GM21423 (cell line): ENCODE measurements at regions not wholly inside any gene's neighbourhood (a gene's known extent, or its start where the extent isn't known, plus 50 kb on each side); places are given as distances from the start of the nearest gene placed in this dataset.

Experiments
- ATAC-seq: cut with Tn5 transposase; IDR thresholded peaks from one replicate; pipeline ENCODE4 v1.9.1; 2021; ENCODE audit warnings: mild to moderate bottlenecking, moderate library complexity; ENCODE audit not compliant: unreplicated experiment

DNA sequence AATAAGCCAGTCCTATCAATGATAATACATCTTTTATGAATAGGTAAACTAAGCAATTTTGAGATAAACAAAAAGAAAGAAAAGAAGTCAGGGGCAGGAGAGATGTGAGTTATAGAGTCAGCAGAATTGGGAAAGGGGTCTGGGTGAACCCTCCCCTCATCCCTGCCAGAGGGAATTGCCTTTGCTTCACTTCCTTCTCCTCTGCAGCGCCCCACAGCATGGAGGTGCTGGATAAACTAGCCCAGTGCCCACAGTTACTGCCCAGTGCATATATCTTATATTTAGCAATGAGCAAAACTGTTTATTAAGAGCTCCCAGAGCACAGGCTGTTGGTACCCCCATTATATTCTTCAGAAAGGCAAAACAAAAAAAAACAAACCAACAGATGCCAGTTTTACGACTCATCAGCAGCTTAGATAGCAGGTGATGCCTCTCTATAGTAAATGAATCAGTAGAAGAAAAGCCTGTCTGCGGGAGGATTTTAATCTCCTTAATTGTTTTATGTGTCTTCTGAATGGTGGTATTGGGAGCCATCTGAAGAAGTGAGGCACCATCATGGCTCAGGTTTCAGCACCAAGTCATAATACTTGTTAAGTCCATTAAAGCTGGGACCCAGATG, 419.2 kb downstream of the EPM2A start:
- no peak for ATAC-seq

DNA sequence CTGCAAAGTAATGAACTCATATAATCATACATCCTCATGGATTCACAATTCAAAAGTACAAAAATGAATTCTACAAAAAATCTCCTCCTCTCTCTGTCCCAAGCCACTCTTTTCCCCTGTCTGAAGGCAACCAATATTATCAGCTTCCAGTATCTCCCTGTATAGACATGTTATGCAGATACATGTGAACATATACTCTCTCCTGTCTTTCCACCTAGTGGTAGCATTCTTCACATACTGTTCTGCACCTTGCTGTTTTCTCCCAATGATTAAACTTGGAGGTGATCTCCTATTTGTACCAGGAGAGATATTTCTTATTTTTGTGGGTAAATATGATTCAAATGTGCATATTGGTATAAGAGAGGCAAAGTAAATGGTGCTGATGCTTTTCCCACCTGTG, 416.4 kb downstream of the EPM2A start:
- ATAC-seq, result no peak

DNA sequence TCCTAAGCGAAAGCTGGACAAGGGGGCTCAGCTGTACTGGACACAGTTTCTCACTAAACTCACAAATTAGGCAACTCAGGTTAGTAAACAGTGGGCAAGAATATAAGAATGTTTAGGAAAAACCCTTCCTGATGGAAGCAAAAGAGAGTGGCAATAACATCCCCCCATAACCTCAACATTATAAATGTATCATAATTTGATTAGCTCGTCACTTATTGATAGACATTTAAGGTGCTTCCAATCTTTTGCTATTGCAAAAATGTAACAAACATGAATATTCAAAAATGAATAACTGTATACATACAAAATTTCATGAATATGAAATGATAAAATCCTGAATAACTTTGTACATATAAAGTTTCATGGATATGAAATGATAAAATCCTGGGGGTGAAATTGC, 415.7 kb downstream of the EPM2A start:
- no peak for ATAC-seq

DNA sequence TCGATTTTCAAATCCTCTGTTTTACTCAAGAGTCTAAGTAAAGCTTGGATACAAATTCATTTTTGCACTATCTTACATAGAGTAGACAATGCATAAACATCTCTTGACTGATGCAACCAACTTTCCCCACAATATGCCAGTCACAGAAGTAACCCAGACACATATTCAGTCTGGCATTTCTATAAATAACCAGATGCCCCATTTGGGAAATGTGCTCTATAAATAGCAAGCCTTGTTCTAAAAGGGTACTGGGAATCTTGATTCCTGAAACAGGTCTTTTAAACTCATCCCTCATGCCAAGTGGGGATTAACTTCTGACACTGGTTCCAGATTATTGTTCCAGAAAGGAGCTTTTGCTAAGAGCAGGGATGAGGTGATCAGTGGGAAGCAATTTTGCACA, 411.7 kb downstream of the EPM2A start:
- ATAC-seq, result no peak

DNA sequence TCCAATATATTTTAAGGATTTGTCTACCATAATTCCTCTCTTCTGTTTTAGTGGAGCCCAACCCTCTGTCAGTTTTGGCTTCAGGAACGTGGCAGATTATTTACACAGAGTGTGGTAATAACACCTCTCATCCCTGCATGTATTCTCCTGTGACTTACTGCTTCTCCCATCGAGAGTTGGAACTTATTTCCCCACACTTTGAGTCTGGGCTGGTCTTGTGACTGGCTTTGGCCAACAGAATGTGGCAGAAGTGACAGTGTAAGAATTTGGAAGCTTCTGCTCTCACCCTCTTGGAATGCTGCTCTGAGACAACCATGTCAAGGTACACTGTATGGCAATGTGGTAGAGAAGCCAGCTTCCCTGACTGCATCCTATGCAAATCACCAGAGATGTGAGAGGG, 407.7 kb downstream of the EPM2A start:
- ATAC-seq, result no peak

DNA sequence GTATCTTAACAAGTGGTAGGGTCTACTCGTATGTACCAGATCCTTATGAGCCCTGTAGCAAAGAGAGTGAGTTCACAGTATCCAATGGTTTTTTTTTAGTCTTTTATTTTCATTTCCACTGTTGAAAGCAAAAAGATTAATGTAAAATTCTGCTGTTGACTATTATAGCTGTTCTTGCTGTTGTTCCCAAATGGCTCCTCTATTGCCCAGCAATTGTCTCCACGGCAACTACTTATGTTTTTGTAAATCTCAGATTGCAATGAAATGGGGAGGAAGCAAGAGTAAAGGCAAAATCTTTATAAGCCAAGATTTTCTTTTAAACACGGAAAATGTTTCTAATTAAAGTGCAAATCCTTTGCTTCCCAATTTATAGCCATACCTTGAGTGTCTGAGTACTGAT, 406.1 kb downstream of the EPM2A start:
- ATAC-seq, result no peak

DNA sequence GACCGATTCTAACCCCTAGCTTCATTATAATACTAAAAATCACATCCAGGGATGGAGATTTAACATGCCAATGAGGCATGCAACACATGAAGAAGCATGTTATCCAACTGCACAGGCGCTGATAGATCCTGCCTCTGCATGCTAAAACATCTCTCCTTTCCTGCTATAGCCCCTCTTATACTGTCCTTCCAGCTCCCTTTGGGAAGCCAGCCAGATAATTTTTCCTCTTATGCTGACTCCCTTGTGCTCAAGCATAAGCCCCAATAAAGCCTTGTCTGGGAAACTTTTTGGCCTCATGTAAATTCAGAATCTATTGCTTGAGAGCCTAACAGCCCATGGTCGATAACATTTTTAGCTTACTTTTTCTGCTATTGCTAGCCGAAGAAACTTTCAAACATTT, 404.3 kb downstream of the EPM2A start:
- no peak for ATAC-seq

DNA sequence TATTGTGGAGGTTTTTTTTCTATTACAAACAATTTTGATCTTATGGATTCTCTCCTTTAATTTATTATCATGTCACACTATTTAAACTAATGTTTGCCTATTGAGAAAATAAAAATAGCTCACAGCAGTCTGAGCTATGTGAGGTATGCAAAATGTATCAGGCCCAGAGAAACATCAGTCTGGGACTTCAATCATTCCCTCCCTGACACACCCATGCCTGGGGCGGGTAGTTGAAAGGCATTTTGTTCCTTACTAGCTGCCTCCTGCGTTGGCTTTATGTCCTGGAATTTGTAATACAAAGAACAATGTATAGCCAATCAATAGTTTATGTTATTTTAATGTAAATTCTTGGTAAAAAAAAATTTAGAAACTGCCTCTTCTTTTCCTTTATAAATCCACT, 403.3 kb downstream of the EPM2A start:
- no peak for ATAC-seq

DNA sequence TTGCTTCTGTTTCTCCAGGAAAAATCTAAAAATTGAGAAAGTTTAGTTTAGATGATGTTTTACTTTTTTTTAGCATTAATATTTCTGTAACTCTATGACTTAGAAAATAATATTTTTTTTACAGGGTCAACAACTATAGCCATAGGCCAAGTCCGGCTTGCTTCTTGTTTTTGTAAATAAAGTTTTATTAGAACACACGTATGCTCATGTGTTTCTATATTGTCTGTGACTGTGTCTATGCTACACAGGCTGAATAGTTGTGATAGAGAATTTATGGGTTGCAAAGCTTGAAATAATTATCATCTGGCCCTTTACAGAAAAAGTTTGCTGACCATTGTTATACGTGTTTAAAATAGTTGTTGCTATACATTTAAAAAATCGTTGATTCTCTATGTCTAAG, 399.2 kb downstream of the EPM2A start:
- ATAC-seq, result no peak

DNA sequence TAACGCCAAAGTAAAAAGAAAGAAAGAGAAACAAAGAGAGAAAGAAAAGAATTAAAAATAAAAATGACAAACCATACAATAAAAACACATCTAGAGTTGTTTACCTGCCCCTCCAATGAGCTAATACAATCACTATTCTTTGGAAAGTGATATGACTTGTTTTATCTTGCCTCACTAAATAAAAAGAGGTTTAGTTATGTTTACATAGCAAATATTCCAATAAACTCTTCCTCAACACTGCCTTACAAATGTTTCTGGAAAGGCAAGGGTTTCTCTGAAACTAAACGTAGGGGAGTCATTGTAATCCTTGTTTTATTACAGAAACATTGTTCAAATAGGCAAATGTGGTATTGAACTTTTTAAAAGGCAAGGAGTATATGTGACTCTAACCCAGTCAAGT, 396.2 kb downstream of the EPM2A start:
- ATAC-seq, result no peak

DNA sequence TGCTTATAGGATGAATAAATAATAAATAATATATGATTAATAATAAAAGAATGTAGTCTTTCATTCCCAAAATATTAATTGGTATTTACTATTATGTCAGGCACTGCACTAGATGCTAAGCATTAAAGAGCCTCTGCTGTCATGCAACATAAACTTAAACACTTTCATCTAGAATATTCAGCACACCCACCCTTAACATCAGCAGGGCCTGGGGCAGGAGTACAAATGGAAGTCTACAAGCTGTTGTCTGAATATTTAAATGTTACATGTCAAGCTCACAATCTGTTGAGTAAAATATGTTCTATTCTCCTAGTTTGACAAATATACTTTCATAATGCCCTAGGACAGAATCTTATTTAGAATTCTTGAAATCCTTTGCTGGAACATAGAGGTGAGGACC, 395.1 kb downstream of the EPM2A start:
- no peak for ATAC-seq

DNA sequence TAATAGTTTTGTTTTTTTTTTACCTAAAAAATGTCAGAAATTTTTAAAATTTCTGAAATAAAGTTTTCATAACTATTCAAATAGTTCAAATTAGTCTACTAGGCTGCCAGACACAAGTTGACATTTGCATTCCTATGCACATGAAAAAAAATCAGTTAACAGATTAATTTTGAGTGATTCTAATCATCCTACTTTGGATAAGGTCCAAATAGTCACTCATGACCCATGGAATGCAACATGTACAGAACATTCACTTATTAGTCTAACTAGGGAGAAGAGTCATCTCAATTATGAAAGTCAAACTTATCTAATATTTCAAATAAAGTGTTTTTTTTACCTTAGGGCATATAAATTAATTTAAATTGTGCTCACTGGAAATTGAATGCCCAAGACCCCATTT, 390.2 kb downstream of the EPM2A start:
- no peak for ATAC-seq

DNA sequence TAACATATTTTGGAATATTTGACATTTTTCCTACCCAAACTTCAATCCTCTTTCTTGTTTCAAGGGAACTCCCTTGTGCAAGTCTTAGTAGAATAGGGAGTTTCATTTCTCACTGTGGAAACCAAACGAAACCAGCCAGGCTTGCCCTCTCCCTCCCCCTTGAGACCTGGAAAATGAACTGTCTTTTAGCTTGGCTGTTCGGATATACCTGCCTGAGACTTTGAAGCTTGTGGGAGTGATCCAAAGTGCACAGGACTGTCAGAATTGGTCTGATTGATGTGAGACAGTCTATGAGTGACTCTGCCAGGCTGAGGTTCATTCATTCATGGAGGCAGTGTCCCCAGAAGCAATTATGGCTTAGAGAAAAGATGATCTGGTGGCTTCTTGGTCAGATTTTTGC, 388.1 kb downstream of the EPM2A start:
- no peak for ATAC-seq

DNA sequence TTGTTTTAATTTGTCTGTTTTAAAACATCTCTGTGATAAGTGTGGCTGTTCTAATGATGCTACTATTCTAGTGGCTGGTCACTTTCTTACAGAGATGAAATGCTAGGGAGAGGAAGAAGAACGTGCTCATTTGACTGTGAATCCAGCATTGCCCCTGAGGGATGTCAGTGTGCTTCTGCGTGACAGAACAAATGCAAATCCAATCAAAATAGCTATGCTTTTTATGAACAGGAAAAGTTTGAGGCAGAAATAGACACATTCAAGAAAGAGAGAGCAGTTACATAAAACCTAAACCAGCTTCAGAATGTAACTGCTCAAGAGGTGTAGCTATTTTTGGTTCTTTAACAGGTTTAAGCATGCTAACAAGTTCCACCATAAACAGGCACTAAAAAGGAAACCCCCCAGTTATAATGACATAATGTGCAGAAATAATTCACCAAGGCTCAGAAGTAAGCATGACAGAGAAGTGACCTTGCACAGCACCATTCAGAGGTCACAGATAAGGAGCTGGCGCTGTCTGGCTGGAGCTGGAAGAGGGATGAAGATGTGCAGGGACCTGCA, 385.3 kb downstream of the EPM2A start:
- peak; percentile 60 for ATAC-seq

DNA sequence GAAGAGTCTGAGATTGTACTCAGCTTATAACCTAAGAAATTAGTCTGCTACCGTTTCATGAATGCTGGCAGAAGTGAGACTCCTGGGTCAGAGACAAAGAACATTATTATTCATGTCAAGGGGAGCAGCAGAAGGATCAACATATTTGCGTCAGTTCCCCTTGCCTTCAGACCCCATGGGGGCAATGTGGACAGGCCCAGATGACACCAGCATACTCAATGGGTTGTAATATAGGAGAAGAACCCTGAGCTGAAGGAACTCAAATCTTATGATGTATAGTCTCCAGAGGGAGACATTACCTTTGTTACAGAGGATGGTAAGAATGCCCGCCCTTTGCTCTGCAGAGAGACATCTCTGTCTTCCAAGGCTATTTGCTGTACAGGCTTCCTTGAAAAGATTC, 384.4 kb downstream of the EPM2A start:
- no peak for ATAC-seq

DNA sequence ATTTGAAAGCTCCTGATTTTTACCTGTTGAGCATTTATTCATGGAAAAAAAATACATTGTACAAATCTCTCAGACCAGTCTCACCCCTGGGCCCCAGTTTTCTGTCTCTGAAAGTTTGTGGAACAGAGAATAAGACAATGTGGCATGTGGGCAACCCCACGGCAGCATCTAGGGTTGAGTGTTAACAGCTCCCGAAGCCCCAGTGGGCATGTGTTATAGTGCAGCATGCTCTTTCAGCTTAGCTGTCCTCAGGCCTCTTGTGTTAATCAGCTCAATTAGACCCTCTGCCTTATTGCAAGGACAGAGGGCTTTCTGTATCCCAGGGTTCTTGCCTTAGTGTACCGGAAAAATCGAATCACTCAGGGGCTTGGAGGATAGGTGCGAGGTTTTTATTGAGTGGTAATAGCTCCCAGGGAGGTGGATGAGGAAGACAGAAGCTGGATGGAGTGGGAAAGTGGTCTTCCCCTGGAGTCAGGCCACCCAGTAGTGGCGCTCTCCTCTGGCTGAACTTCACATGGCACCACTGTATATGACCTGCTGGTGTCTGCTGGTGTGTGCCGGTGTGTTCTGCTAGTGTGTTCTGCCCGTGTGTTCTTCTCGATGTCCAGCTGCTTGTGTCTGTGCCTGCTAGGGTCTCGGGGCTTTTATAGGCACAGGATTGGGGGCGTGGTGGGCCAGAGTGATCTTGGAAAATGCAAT, 382.8 kb downstream of the EPM2A start:
- ATAC-seq, result no peak

DNA sequence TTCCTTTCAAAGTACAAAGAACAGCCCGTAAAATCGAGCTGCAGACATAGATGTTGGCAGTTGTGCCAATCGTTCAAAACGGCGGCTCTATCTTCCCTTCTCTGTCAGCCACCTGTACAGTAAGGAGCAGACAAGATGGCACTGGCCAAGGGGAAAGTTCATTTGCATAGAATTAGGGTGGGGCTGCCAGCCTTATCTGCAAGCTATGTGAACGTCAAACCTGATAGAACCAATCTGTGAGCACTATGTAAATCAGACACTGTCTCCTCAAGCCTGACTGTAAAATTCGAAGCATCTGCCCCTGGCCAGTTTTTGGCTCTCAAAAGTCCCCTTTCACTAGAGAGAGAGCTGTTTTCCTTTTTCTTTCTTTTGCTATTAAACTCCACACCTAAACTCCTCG, 374.5 kb downstream of the EPM2A start:
- ATAC-seq, result no peak

DNA sequence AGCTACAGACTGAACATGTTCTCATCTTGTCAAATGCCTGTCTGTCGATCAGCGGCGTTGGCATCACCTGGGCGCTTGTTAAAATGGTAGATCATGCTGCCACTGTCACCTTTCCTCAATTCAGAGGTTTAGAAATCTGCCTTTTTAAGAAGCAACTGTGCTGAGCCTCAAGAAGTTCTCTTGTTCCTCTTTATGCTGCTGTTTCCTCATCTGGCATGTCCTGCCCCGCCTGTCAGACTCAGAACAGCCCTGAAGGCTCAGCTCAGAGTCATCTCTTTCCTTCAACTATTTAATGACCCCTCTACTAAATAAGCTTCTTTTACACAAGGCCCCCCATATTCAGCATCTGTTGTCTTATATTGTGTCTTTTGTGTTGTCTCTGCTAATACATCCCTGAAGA, 368.2 kb downstream of the EPM2A start:
- no peak for ATAC-seq

DNA sequence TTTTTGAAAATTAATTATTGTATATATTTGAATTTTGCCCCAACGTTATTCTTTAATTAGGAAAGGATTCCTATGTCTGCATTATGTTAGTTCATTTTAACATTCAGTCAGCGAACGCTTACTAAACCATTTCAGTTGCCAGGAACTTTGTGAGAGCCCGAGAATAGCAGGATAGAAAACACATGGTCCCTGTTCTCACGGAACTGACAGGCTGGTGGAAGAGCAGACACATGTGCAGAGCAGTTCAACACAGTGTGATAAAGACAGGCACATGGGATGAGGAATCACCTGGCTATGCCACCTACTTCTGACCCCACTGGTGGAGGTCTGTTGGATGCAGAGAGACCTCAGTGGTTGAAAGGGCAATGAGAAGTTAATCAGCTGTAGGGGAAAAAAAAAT, 367.2 kb downstream of the EPM2A start:
- no peak for ATAC-seq

DNA sequence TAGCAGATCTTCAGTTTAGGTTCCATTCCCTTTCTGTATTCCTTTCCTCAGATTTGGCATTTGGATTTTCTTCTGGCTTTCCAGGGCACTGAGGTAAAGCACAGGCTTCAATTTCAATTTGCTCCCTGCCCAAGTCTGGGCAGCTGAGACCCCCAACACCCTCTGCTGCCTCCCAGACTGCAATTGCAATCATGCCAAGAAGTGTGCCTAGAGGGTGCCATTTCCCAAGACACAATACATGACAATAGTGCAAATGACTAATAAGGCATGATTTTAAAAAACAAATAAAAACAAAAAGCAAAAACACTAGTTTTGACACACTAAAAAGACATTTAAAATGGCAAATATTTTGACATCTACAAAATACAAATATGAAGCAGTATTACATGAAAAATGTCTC, 364.8 kb downstream of the EPM2A start:
- no peak for ATAC-seq

DNA sequence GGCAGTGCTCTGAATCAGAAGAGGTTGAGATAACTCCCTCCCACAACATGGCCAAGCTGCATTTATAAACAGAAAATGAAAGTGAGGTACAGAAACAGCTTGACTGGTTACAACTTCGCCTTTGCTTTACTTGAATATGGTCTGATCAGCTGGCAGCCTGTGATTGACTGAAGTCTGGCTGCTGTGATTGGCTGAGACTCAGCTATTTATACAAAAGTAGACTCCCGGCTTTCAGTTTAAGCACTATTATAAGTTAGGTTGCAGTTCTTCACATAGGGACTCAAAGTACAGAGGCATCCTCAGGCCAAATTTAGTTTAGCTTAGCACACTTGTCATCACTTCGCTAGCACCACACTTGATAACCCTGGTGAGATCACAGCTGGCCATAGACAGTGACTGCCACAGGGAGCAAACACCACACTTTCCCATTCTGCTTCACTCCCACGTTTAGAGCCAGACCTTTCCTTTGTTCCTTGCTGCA, 362.6 kb downstream of the EPM2A start:
- ATAC-seq, result peak; percentile 97

DNA sequence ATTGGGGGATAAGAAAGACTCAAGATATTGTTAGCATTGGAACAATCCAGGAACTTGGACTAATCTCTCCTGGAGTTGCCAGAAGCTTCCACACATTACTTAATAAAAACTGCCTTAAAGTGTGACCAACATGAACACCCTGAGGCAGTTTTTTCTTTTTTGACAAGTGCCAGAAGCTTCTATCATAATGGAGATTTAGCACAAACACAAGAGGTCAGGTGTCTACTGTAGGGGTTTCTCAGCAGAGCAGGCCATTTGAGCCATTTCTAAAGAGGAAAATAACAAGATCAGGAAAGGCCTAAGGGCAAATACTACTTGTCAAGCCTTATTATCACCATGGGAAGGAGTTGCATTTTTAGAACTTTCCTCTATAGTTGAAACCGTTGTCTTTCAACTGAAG, 361.5 kb downstream of the EPM2A start:
- no peak for ATAC-seq

DNA sequence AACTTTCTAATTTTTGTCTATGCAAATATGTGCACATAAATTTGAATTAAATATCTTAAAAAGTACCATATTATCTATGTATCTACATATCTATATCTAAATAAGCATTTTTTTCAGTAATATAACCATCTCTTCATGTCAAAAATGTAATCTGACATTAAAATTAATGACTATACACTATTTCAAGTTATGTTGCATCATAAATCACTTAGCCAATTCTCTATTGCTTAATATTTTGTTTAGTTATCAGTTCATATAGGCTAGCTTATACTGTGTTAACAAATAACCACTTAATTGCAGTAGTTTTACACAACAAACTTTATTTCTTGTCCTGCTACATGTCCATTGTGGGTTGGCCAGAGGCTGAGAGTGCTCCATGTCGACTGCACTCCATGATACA, 360.8 kb downstream of the EPM2A start:
- no peak for ATAC-seq
